Smooth muscle cell (in vitro differentiated cells): ENCODE measurements at regions not wholly inside any gene's neighbourhood (a gene's known extent, or its start where the extent isn't known, plus 50 kb on each side); places are given as distances from the start of the nearest gene placed in this dataset.

Source experiments
- DNase-seq: peaks from one replicate; lab custom pipeline; 2025; ENCODE audit not compliant: unreplicated experiment; lab: John Stamatoyannopoulos, UW
- H2AFZ ChIP-seq: fragments of 200-600 bp; sonication (generic); 2 replicates; pipeline ENCODE4 v1.6.0; 2016; ENCODE audit warnings: antibody characterized with exemption, low read depth, mild to moderate bottlenecking
- H3F3A ChIP-seq: fragments of 200-600 bp; sonication (generic); 2 replicates; pipeline ENCODE4 v1.6.0; 2017; ENCODE audit warnings: antibody characterized with exemption, low read depth
- H3K27ac ChIP-seq: fragments of 200-600 bp; sonication (generic); 2 replicates; pipeline ENCODE4 v1.5.1; 2016; ENCODE audit warnings: low read depth, mild to moderate bottlenecking
- H3K27me3 ChIP-seq: fragments of 200-600 bp; sonication (generic); 2 replicates; pipeline ENCODE4 v1.6.1; 2016; ENCODE audit warnings: low read depth, mild to moderate bottlenecking
- H3K36me3 ChIP-seq: fragments of 200-600 bp; sonication (generic); 2 replicates; pipeline ENCODE4 v1.5.1; 2016; ENCODE audit warnings: low read depth
- H3K4me1 ChIP-seq: fragments of 200-600 bp; sonication (generic); 2 replicates; pipeline ENCODE4 v1.5.1; 2016; ENCODE audit warnings: low read depth
- H3K4me2 ChIP-seq: fragments of 200-600 bp; sonication (generic); 2 replicates; pipeline ENCODE4 v1.6.0; 2016; ENCODE audit warnings: mild to moderate bottlenecking
- H3K4me3 ChIP-seq: fragments of 200-600 bp; sonication (generic); 2 replicates; pipeline ENCODE4 v1.5.1; 2016; ENCODE audit warnings: mild to moderate bottlenecking
- H3K79me2 ChIP-seq: fragments of 200-600 bp; sonication (generic); 2 replicates; pipeline ENCODE4 v1.6.0; 2016; ENCODE audit warnings: low read depth, mild to moderate bottlenecking
- H3K9ac ChIP-seq: fragments of 200-600 bp; sonication (generic); 2 replicates; pipeline ENCODE4 v1.6.0; 2016; ENCODE audit warnings: low read depth
- H3K9me3 ChIP-seq: fragments of 200-600 bp; sonication (generic); replicated peaks from 2 replicates; pipeline ENCODE4 v1.5.1; 2016; ENCODE audit warnings: low read depth
- H4K20me1 ChIP-seq: fragments of 200-600 bp; sonication (generic); 2 replicates; pipeline ENCODE4 v1.6.0; 2016; ENCODE audit warnings: low read depth
- CTCF ChIP-seq: fragments of 200-600 bp; sonication (generic); IDR thresholded peaks from 2 replicates; pipeline ENCODE4 v1.5.1; 2017; ENCODE audit warnings: borderline replicate concordance, mild to moderate bottlenecking, antibody characterized with exemption; ENCODE audit not compliant: insufficient read depth, poor library complexity, severe bottlenecking
- WGBS: methylation state at CpG from one replicate; pipeline ENCODE4 v1.1.7; 2016; ENCODE audit warnings: low lambda C conversion rate; 5-methylcytosine and 5-hydroxymethylcytosine counted together

GRCh38 chr9:99436616-99437015, 214.5 kb downstream of the SEC61B start:
- H3K4me3 ChIP-seq: no peak overlapping the region
- H3K9me3 ChIP-seq: no peaks in the 10 kb centered on the region
- no peaks in the 10 kb centered on the region for H3K27me3 ChIP-seq
- H4K20me1 ChIP-seq: no peaks in the 10 kb centered on the region
- no peaks in the 10 kb centered on the region for H3K36me3 ChIP-seq
- no peak overlapping the region for H3K9ac ChIP-seq
- H3K4me1 ChIP-seq: peaks cover 4% of the 10 kb centered on the region
- H2AFZ ChIP-seq: no peak overlapping the region
- no peak overlapping the region for H3K4me2 ChIP-seq
- no peak for DNase-seq
- peaks cover 7% of the 10 kb centered on the region for H3F3A ChIP-seq
- WGBS: 86% methylated on average over 5 of the region's 5 CpGs
- no peak for TF ChIP-seq CTCF
- H3K27ac ChIP-seq: no peak overlapping the region
- no peaks in the 10 kb centered on the region for H3K79me2 ChIP-seq

- Histone ChIP-seq H3K4me2 (no peak overlapping the region), H3K9me3 (no peaks in the 10 kb centered on the region), H3K9ac (no peak overlapping the region), H3K4me3 (no peak overlapping the region), H3F3A (peaks cover 7% of the 10 kb centered on the region), H3K27ac (no peak overlapping the region), H3K79me2 (no peaks in the 10 kb centered on the region), H3K36me3 (no peaks in the 10 kb centered on the region), H3K4me1 (peaks cover 4% of the 10 kb centered on the region), H4K20me1 (no peaks in the 10 kb centered on the region), H2AFZ (no peak overlapping the region), H3K27me3 (no peaks in the 10 kb centered on the region)
- no peak for DNase-seq
- TF ChIP-seq CTCF: no peak
- WGBS: 97% methylated on average over 3 of the region's 3 CpGs
These were observed 215.1 kb downstream of the SEC61B start for GRCh38 chr9:99437145-99437544.

- WGBS: 93% methylated on average over 2 of the region's 2 CpGs
- Histone ChIP-seq H3K36me3 (no peaks in the 10 kb centered on the region), H3F3A (peaks cover 4% of the 10 kb centered on the region), H3K27ac (no peak overlapping the region), H3K9me3 (no peaks in the 10 kb centered on the region), H4K20me1 (no peaks in the 10 kb centered on the region), H3K27me3 (no peaks in the 10 kb centered on the region), H2AFZ (no peak overlapping the region), H3K4me1 (no peaks in the 10 kb centered on the region), H3K9ac (no peak overlapping the region), H3K4me2 (no peak overlapping the region), H3K79me2 (no peaks in the 10 kb centered on the region), H3K4me3 (no peak overlapping the region)
- TF ChIP-seq CTCF: no peak
- no peak for DNase-seq
These were observed 216.5 kb downstream of the SEC61B start for GRCh38 chr9:99438596-99438995.

- no peaks in the 10 kb centered on the region for H3K79me2 ChIP-seq
- no peak overlapping the region for H3K27ac ChIP-seq
- no peaks in the 10 kb centered on the region for H3K36me3 ChIP-seq
- no peak for TF ChIP-seq CTCF
- H3K4me2 ChIP-seq: no peak overlapping the region
- DNase-seq: no peak
- H3K9ac ChIP-seq: no peak overlapping the region
- H3F3A ChIP-seq: peaks cover 4% of the 10 kb centered on the region
- no peak overlapping the region for H3K4me3 ChIP-seq
- H4K20me1 ChIP-seq: no peaks in the 10 kb centered on the region
- H3K9me3 ChIP-seq: no peaks in the 10 kb centered on the region
- no peak overlapping the region for H2AFZ ChIP-seq
- H3K4me1 ChIP-seq: no peaks in the 10 kb centered on the region
- no peaks in the 10 kb centered on the region for H3K27me3 ChIP-seq
These were observed 219.7 kb downstream of the SEC61B start for GRCh38 chr9:99441829-99442228.
